GM23338 (cell line): ENCODE measurements at regions not wholly inside any gene's neighbourhood (a gene's known extent, or its start where the extent isn't known, plus 50 kb on each side); places are given as distances from the start of the nearest gene placed in this dataset.

ENCODE experiments used
- ATAC-seq: fragments of 200-7000 bp; cut with Tn5 transposase; 3 replicates; pipeline ENCODE4 v1.9.1; 2020
- DNase-seq: peaks from one replicate; pipeline ENCODE4 v3.0.0-alpha.2; 2015; ENCODE audit warnings: low spot score
- H2AFZ ChIP-seq: fragments of 200-600 bp; sonication (generic); 2 replicates; pipeline ENCODE4 v1.8.0; 2016; ENCODE audit warnings: antibody characterized with exemption, mild to moderate bottlenecking, moderate library complexity
- H3F3A ChIP-seq: fragments of 200-600 bp; sonication (generic); replicated peaks from 2 replicates; pipeline ENCODE4 v1.8.0; 2017; ENCODE audit warnings: antibody characterized with exemption, mixed run types, low read depth
- H3K27ac ChIP-seq: fragments of 200-600 bp; sonication (generic); 2 replicates; pipeline ENCODE4 v1.6.1; 2016; ENCODE audit warnings: low read depth
- H3K27me3 ChIP-seq: fragments of 200-600 bp; sonication (generic); 2 replicates; pipeline ENCODE4 v1.8.0; 2016; ENCODE audit warnings: mild to moderate bottlenecking, mixed run types, moderate library complexity; ENCODE audit not compliant: insufficient read depth
- H3K36me3 ChIP-seq: fragments of 200-600 bp; sonication (generic); 2 replicates; pipeline ENCODE4 v1.8.0; 2016; ENCODE audit warnings: mild to moderate bottlenecking; ENCODE audit not compliant: insufficient read depth
- H3K4me1 ChIP-seq: fragments of 200-600 bp; sonication (generic); 2 replicates; pipeline ENCODE4 v1.8.0; 2016; ENCODE audit warnings: mild to moderate bottlenecking, moderate library complexity; ENCODE audit not compliant: insufficient read depth
- H3K4me2 ChIP-seq: fragments of 200-600 bp; sonication (generic); 2 replicates; pipeline ENCODE4 v1.7.1; 2017; ENCODE audit warnings: mixed run types
- H3K4me3 ChIP-seq: fragments of 200-600 bp; sonication (generic); 2 replicates; pipeline ENCODE4 v1.6.1; 2016; ENCODE audit warnings: mixed run types
- H3K79me2 ChIP-seq: fragments of 200-600 bp; sonication (generic); replicated peaks from 2 replicates; pipeline ENCODE4 v1.8.0; 2017; ENCODE audit warnings: mild to moderate bottlenecking; ENCODE audit not compliant: insufficient read depth
- H3K9me2 ChIP-seq: fragments of 200-600 bp; sonication (generic); 2 replicates; pipeline ENCODE4 v1.8.0; 2017; ENCODE audit not compliant: insufficient read depth
- H4K20me1 ChIP-seq: fragments of 200-600 bp; sonication (generic); replicated peaks from 2 replicates; pipeline ENCODE4 v1.8.0; 2017; ENCODE audit warnings: mild to moderate bottlenecking; ENCODE audit not compliant: insufficient read depth
- H3K27ac Mint-ChIP-seq: 2 replicates; pipeline ENCODE4 v1.8.0; 2020; ENCODE audit warnings: inconsistent platforms, mild to moderate bottlenecking, moderate library complexity, mixed read lengths
- H3K27me3 Mint-ChIP-seq: 3 replicates; pipeline ENCODE4 v1.8.0; 2022; ENCODE audit warnings: low read depth, mild to moderate bottlenecking, moderate library complexity, mixed read lengths, inconsistent platforms; ENCODE audit not compliant: insufficient read depth, poor library complexity
- H3K36me3 Mint-ChIP-seq: 3 replicates; pipeline ENCODE4 v1.8.0; 2021; ENCODE audit warnings: low read depth, mild to moderate bottlenecking, inconsistent platforms, moderate library complexity, mixed read lengths
- H3K4me1 Mint-ChIP-seq: 3 replicates; pipeline ENCODE4 v1.8.0; 2020; ENCODE audit warnings: mild to moderate bottlenecking, inconsistent platforms, mixed read lengths
- H3K4me3 Mint-ChIP-seq: 3 replicates; pipeline ENCODE4 v1.8.0; 2021; ENCODE audit warnings: moderate library complexity, mild to moderate bottlenecking, inconsistent platforms, mixed read lengths
- H3K9me3 Mint-ChIP-seq: 3 replicates; pipeline ENCODE4 v1.8.0; 2020; ENCODE audit warnings: moderate library complexity, mild to moderate bottlenecking, inconsistent platforms, mixed read lengths
- CREB1 ChIP-seq: fragments of 250-450 bp; sonication (Bioruptor Pico); IDR thresholded peaks from 2 replicates; pipeline ENCODE4 v1.5.0; 2020; ENCODE audit warnings: low read depth, mild to moderate bottlenecking, moderate library complexity
- EZH2 ChIP-seq: fragments of 200-600 bp; sonication (generic); IDR thresholded peaks from one replicate; pipeline ENCODE4 v1.8.0; 2017; ENCODE audit warnings: antibody characterized with exemption, mild to moderate bottlenecking, low read depth; ENCODE audit not compliant: unreplicated experiment
- EZH2phosphoT487 ChIP-seq: fragments of 200-600 bp; sonication (generic); IDR thresholded peaks from one replicate; pipeline ENCODE4 v1.8.1; 2018; ENCODE audit warnings: antibody characterized with exemption; ENCODE audit not compliant: unreplicated experiment
- NANOG ChIP-seq: IDR thresholded peaks from 2 replicates; pipeline ENCODE4 v1.6.1; 2016; ENCODE audit warnings: antibody characterized with exemption, borderline replicate concordance
- POLR2AphosphoS5 ChIP-seq: IDR thresholded peaks from 2 replicates; pipeline ENCODE4 v1.6.1; 2016; ENCODE audit warnings: antibody characterized with exemption, low read depth
- STAT1 ChIP-seq: IDR thresholded peaks from one replicate; pipeline ENCODE4 v1.6.1; 2016; ENCODE audit warnings: antibody characterized with exemption; ENCODE audit not compliant: unreplicated experiment
- ZNF114 ChIP-seq: fragments of 250-450 bp; sonication (Bioruptor Pico); IDR thresholded peaks from 2 replicates; pipeline ENCODE4 v1.5.0; 2020; ENCODE audit warnings: mild to moderate bottlenecking, moderate library complexity
- ZNF331 ChIP-seq: fragments of 250-450 bp; sonication (Bioruptor Pico); IDR thresholded peaks from 2 replicates; pipeline ENCODE4 v1.5.0; 2020; ENCODE audit warnings: low read depth, mild to moderate bottlenecking, moderate library complexity
- TF ChIP-seq, protein P1 (sequence below): IDR thresholded peaks from 2 replicates; pipeline ENCODE4 v1.6.1; 2016; ENCODE audit warnings: antibody characterized with exemption
- TF ChIP-seq, protein P2 (sequence below), 2 experiments: fragments of 200-600 bp in 1 of 2; sonication (generic) in 1 of 2; conservative IDR thresholded peaks; 2 replicates each; pipeline versions ENCODE4 v1.5.1 to v1.6.1; 2016 to 2017; ENCODE audit warnings: antibody characterized with exemption in 2 of 2, low read depth in 2 of 2, mild to moderate bottlenecking in 2 of 2, moderate library complexity in 1 of 2
- TF ChIP-seq, protein P3 (sequence below): IDR thresholded peaks from one replicate; pipeline ENCODE4 v1.6.1; 2018; ENCODE audit warnings: antibody characterized with exemption; ENCODE audit not compliant: unreplicated experiment

DNA sequence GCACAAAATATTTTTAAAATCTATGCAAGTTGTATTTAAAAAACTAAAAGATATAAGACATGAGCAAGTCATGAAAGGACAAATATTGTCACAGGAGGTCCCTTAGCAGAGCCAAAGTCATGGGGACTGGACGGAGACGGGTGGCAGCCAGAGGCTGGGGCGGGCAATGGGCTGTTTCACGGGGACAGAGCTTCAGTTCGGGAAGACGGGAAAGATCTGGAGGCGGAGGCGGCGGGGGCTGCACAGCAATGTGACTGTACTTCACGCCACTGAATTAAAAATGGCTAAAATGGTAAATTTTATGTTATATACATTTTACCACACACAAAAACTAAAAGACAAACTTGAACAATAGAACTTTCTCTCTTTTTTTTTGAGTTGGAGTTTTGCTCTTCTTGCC lies 60.0 kb upstream of the METRNL start:
- Histone ChIP-seq H4K20me1 (no peaks in the 10 kb centered on the region), H3K36me3 (no peaks in the 10 kb centered on the region), H3K4me3 (no peak overlapping the region), H3K4me1 (no peaks in the 10 kb centered on the region), H3K79me2 (no peaks in the 10 kb centered on the region), H3K27ac (no peak overlapping the region), H3K9me2 (no peaks in the 10 kb centered on the region), H3K4me2 (no peak overlapping the region), H3F3A (no peaks in the 10 kb centered on the region), H3K27me3 (no peaks in the 10 kb centered on the region), H2AFZ (no peak overlapping the region)
- TF ChIP-seq, protein P1, sequence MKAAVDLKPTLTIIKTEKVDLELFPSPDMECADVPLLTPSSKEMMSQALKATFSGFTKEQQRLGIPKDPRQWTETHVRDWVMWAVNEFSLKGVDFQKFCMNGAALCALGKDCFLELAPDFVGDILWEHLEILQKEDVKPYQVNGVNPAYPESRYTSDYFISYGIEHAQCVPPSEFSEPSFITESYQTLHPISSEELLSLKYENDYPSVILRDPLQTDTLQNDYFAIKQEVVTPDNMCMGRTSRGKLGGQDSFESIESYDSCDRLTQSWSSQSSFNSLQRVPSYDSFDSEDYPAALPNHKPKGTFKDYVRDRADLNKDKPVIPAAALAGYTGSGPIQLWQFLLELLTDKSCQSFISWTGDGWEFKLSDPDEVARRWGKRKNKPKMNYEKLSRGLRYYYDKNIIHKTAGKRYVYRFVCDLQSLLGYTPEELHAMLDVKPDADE = no peak
- TF ChIP-seq CREB1 (CRISPR knock-in tag) (no peak), ZNF114 (no peak), ZNF331 (no peak), EZH2phosphoT487 (no peak)
- Mint-ChIP-seq H3K36me3 (peaks cover 4% of the 10 kb centered on the region; the same call in 2 of the 3 replicates), H3K9me3 (peaks cover 3% of the 10 kb centered on the region; the same call in 1 of the 3 replicates), H3K27ac (no peak overlapping the region), H3K27me3 (peaks cover 7% of the 10 kb centered on the region), H3K4me3 (no peak overlapping the region), H3K4me1 (0 out of 3 replicates have a peak, but pooled peaks cover 5% of the 10 kb centered on the region)
- DNase-seq (no peak), ATAC-seq (no peak)

DNA sequence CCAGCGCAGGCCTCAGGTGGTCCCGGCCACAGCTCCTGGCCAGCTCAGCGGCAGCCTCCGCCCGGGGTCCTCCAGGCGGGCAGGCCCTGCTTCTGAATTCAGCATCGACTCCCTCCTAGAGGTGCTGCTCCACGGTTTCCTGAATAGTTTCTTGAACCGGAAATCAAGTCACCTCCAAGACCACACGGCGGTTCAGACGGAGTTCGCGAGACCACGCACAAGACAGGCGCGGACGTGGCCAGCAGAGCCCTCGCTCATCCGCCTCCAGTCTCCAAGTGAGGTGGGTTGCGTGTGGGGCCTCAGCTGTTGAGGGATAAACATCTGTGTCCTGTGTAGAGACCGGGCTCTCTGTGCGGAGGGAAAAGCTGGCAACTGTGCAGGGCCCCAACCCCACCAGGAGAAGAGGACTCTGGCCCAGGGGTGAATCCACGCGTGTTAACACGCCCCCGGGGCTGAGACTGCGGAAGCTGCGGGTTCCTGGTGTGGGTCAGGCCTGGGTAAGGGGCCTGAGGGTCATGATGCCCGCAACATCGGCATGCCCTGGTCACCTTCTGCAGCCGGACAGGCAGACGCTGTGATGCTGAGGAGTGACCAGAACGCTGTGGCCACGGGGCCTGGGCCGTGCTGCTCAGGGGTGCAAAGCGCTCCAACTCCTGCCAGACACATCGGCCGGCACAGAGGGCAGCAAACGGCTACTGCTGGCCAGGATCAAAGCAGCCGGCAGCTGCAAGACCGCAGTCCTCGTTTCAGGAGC lies 55.0 kb upstream of the METRNL start:
- H3K9me2 ChIP-seq = no peaks in the 10 kb centered on the region
- no peak overlapping the region for H2AFZ ChIP-seq
- Mint-ChIP-seq H3K9me3 (peaks cover 10% of the 10 kb centered on the region), H3K27me3 (no peaks in the 10 kb centered on the region), H3K36me3 (peaks cover 10% of the 10 kb centered on the region), H3K4me3 (no peak overlapping the region), H3K4me1 (peaks cover 5% of the 10 kb centered on the region; the same call in 1 of the 3 replicates), H3K27ac (no peak overlapping the region)
- H3K36me3 ChIP-seq = no peaks in the 10 kb centered on the region
- no peaks in the 10 kb centered on the region for H4K20me1 ChIP-seq
- no peaks in the 10 kb centered on the region for H3F3A ChIP-seq
- ATAC-seq (no peak), DNase-seq (no peak)
- H3K4me3 ChIP-seq = no peak overlapping the region
- no peak overlapping the region for H3K27ac ChIP-seq
- no peak overlapping the region for H3K4me2 ChIP-seq
- no peaks in the 10 kb centered on the region for H3K27me3 ChIP-seq
- no peaks in the 10 kb centered on the region for H3K79me2 ChIP-seq
- no peaks in the 10 kb centered on the region for H3K4me1 ChIP-seq
- TF ChIP-seq, protein P1 = no peak
- no peak for TF ChIP-seq POLR2AphosphoS5
- TF ChIP-seq EZH2phosphoT487 = no peak
- TF ChIP-seq ZNF331 = no peak
- no peak for TF ChIP-seq CREB1 (CRISPR knock-in tag)
- TF ChIP-seq, protein P2, sequence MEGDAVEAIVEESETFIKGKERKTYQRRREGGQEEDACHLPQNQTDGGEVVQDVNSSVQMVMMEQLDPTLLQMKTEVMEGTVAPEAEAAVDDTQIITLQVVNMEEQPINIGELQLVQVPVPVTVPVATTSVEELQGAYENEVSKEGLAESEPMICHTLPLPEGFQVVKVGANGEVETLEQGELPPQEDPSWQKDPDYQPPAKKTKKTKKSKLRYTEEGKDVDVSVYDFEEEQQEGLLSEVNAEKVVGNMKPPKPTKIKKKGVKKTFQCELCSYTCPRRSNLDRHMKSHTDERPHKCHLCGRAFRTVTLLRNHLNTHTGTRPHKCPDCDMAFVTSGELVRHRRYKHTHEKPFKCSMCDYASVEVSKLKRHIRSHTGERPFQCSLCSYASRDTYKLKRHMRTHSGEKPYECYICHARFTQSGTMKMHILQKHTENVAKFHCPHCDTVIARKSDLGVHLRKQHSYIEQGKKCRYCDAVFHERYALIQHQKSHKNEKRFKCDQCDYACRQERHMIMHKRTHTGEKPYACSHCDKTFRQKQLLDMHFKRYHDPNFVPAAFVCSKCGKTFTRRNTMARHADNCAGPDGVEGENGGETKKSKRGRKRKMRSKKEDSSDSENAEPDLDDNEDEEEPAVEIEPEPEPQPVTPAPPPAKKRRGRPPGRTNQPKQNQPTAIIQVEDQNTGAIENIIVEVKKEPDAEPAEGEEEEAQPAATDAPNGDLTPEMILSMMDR (conservative IDR thresholded peaks at IDR 0.05; ENCODE audit: low read depth in 2 of 2) = no peak
- TF ChIP-seq, protein P3, sequence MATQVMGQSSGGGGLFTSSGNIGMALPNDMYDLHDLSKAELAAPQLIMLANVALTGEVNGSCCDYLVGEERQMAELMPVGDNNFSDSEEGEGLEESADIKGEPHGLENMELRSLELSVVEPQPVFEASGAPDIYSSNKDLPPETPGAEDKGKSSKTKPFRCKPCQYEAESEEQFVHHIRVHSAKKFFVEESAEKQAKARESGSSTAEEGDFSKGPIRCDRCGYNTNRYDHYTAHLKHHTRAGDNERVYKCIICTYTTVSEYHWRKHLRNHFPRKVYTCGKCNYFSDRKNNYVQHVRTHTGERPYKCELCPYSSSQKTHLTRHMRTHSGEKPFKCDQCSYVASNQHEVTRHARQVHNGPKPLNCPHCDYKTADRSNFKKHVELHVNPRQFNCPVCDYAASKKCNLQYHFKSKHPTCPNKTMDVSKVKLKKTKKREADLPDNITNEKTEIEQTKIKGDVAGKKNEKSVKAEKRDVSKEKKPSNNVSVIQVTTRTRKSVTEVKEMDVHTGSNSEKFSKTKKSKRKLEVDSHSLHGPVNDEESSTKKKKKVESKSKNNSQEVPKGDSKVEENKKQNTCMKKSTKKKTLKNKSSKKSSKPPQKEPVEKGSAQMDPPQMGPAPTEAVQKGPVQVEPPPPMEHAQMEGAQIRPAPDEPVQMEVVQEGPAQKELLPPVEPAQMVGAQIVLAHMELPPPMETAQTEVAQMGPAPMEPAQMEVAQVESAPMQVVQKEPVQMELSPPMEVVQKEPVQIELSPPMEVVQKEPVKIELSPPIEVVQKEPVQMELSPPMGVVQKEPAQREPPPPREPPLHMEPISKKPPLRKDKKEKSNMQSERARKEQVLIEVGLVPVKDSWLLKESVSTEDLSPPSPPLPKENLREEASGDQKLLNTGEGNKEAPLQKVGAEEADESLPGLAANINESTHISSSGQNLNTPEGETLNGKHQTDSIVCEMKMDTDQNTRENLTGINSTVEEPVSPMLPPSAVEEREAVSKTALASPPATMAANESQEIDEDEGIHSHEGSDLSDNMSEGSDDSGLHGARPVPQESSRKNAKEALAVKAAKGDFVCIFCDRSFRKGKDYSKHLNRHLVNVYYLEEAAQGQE = no peak
- no peak for TF ChIP-seq ZNF114
- TF ChIP-seq STAT1 = no peak
- no peak for TF ChIP-seq EZH2
- no peak for TF ChIP-seq NANOG
